Breast epithelium (tissue), 4 donors: ENCODE measurements at regions not wholly inside any gene's neighbourhood (a gene's known extent, or its start where the extent isn't known, plus 50 kb on each side); places are given as distances from the start of the nearest gene placed in this dataset.
A peak's percentile ranks its signal among the peaks of the same experiment; 100 is the strongest.

Experiments used
- DNase-seq, 2 donors: peaks; one replicate each; pipeline ENCODE4 v3.0.0-alpha.2; 2019; ENCODE audit warnings: low spot score in 2 of 2
- H3K27ac ChIP-seq, 2 donors: fragments of 200-600 bp; sonication (generic) in 1 of 2; one replicate each; pipeline ENCODE4 v1.5.1; 2016 to 2019; ENCODE audit warnings: mild to moderate bottlenecking in 1 of 2
- H3K27me3 ChIP-seq, 2 donors: fragments of 200-600 bp; sonication (generic) in 1 of 2; one replicate each; pipeline versions ENCODE4 v1.5.1 to v1.6.0; 2017 to 2019; ENCODE audit warnings: control low read depth in 1 of 2, mild to moderate bottlenecking in 1 of 2
- H3K36me3 ChIP-seq: fragments of 200-600 bp; one replicate; pipeline ENCODE4 v1.5.1; 2019
- H3K4me1 ChIP-seq, 2 donors: fragments of 200-600 bp; sonication (generic); one replicate each; pipeline ENCODE4 v1.5.1; 2016 to 2019; ENCODE audit warnings: control low read depth in 1 of 2
- H3K4me3 ChIP-seq, 3 donors: fragments of 200-600 bp; sonication (generic); 1 replicate in 2 of 3; 2 replicates in 1 of 3; pipeline ENCODE4 v1.5.1; 2016 to 2019; ENCODE audit warnings: mild to moderate bottlenecking in 3 of 3, moderate library complexity in 2 of 3
- H3K9me3 ChIP-seq, 2 donors: fragments of 200-600 bp; sonication (generic) in 1 of 2; one replicate each; pipeline ENCODE4 v1.5.1; 2016 to 2019; ENCODE audit warnings: control low read depth in 1 of 2
- CTCF ChIP-seq, 3 donors: fragments of 450-650 bp; IDR thresholded peaks; one replicate each; pipeline ENCODE4 v1.5.1; 2016 to 2017; ENCODE audit warnings: antibody characterized with exemption in 3 of 3, mild to moderate bottlenecking in 3 of 3, moderate library complexity in 3 of 3
- POLR2A ChIP-seq: fragments of 450-650 bp; IDR thresholded peaks from one replicate; pipeline ENCODE4 v1.6.1; 2016; ENCODE audit warnings: antibody characterized with exemption, mild to moderate bottlenecking, moderate library complexity
- POLR2AphosphoS5 ChIP-seq, 3 donors: sonication (generic); formaldehyde crosslinking; IDR thresholded peaks; one replicate each; pipeline ENCODE4 v1.6.1; 2017; ENCODE audit warnings: antibody characterized with exemption in 3 of 3
- intact Hi-C: fragments of 100-400 bp; cut with DNase I; formaldehyde crosslinking; loops from one replicate; pipeline ENCODE4 v1.15.1; 2023; ENCODE audit warnings: low total_unique reads

- Histone ChIP-seq H3K27ac (no peak overlapping the region), H3K27me3 (no peaks in the 10 kb centered on the region), H3K4me3 (no peak overlapping the region), H3K9me3 (no peaks in the 10 kb centered on the region), H3K36me3 (no peaks in the 10 kb centered on the region), H3K4me1 (no peaks in the 10 kb centered on the region)
- intact Hi-C loops: no loop called here
- TF ChIP-seq POLR2A: no peak
- TF ChIP-seq CTCF (IDR thresholded peaks at IDR 0.05): no peak
- TF ChIP-seq POLR2AphosphoS5 (IDR thresholded peaks at IDR 0.05): no peak
- DNase-seq: no peak
Observed at GRCh38 chr14:89578156-89578555, 161.1 kb upstream of the FOXN3 start.

DNA sequence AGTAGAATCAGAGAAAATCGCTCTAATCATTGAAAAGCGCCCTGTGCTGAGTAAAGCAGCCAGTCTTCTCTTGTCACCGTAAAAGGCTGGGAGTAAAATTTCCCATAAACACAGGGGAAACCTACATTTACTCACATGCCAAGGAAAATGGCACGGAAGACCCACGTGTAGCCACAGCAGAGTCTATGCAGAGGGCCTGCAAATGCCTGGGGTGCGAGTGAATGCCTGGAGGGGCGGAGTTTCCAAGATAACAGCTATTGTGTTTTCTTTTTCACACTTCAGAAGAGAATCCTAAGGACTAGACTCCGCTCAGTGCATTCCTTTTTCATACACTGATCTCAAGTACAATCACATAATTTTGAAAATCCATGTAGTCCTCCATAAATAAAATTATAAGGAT is 159.9 kb upstream of the FOXN3 start:
- DNase-seq: no peak
- intact Hi-C loops: no loop called here
- Histone ChIP-seq H3K36me3 (no peaks in the 10 kb centered on the region), H3K27me3 (no peaks in the 10 kb centered on the region), H3K4me3 (no peak overlapping the region), H3K27ac (no peak overlapping the region), H3K4me1 (no peaks in the 10 kb centered on the region), H3K9me3 (no peaks in the 10 kb centered on the region)
- TF ChIP-seq POLR2AphosphoS5 (IDR thresholded peaks at IDR 0.05): no peak
- no peak for TF ChIP-seq POLR2A
- no peak for TF ChIP-seq CTCF (IDR thresholded peaks at IDR 0.05)

DNA sequence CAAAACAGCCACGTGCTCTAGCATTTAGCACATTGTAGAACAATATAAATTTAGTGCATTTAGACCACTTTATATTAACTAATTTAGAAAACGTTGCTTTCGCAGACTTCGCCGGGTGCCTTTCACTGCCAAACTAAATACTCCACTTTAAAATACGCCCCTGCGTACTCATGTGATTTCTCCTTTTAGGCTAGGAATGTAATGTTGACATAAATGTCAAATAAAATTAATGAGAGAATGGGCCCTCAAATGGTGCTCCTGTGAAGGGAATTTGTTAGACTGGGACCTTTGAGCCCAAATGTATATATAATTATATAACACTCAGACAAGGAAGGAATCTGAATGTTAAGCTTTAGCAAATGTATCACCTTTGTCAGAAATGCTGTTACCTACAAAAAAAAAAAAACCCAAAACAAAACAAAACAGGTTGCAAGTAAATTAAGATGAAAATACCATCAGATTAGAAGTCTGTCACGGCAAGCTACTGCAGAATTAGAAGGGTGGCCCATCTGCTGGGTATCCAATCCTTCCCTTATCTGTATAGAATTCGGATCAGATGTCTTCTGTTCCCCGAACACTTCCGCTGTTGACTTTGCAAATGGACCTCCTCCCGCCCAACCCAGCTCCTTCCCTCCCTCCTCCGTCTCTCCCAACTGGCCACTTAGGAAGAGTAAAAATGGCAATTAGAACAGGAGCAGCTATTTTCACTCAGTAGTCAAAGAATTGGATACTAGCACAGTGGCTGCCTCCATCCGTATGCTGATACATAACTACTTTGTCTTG is 159.3 kb upstream of the FOXN3 start:
- Histone ChIP-seq H3K4me1 (no peaks in the 10 kb centered on the region), H3K27ac (no peak overlapping the region), H3K4me3 (no peak overlapping the region), H3K27me3 (no peaks in the 10 kb centered on the region), H3K9me3 (no peaks in the 10 kb centered on the region), H3K36me3 (no peaks in the 10 kb centered on the region)
- TF ChIP-seq CTCF (IDR thresholded peaks at IDR 0.05): no peak
- no peak for TF ChIP-seq POLR2AphosphoS5 (IDR thresholded peaks at IDR 0.05)
- no peak for TF ChIP-seq POLR2A
- intact Hi-C loops: no loop called here
- DNase-seq: peak in 1 of 2 donors; percentile 7

- Histone ChIP-seq H3K4me1 (no peaks in the 10 kb centered on the region), H3K27me3 (no peaks in the 10 kb centered on the region), H3K9me3 (no peaks in the 10 kb centered on the region), H3K4me3 (no peak overlapping the region), H3K27ac (no peak overlapping the region), H3K36me3 (no peaks in the 10 kb centered on the region)
- DNase-seq: peak in 1 of 2 donors; percentile 15
- intact Hi-C loops: no loop called here
- no peak for TF ChIP-seq POLR2A
- no peak for TF ChIP-seq CTCF (IDR thresholded peaks at IDR 0.05)
- TF ChIP-seq POLR2AphosphoS5 (IDR thresholded peaks at IDR 0.05): no peak
Observed at GRCh38 chr14:89575386-89576061, 158.5 kb upstream of the FOXN3 start.

GRCh38 chr14:89574420-89574819 is 157.4 kb upstream of the FOXN3 start:
- Histone ChIP-seq H3K4me1 (no peaks in the 10 kb centered on the region), H3K9me3 (no peaks in the 10 kb centered on the region), H3K4me3 (no peak overlapping the region), H3K27ac (no peak overlapping the region), H3K27me3 (no peaks in the 10 kb centered on the region), H3K36me3 (no peaks in the 10 kb centered on the region)
- intact Hi-C loops: no loop called here
- no peak for DNase-seq
- TF ChIP-seq POLR2A: no peak
